Breast epithelium (tissue), 3 donors: ENCODE measurements at regions not wholly inside any gene's neighbourhood (a gene's known extent, or its start where the extent isn't known, plus 50 kb on each side); places are given as distances from the start of the nearest gene placed in this dataset.

ENCODE experiments used
- CTCF ChIP-seq, 3 donors: fragments of 450-650 bp; IDR thresholded peaks; one replicate each; pipeline ENCODE4 v1.5.1; 2016 to 2017; ENCODE audit warnings: antibody characterized with exemption in 3 of 3, mild to moderate bottlenecking in 3 of 3, moderate library complexity in 3 of 3
- POLR2A ChIP-seq: fragments of 450-650 bp; IDR thresholded peaks from one replicate; pipeline ENCODE4 v1.6.1; 2016; ENCODE audit warnings: antibody characterized with exemption, mild to moderate bottlenecking, moderate library complexity
- POLR2AphosphoS5 ChIP-seq, 3 donors: sonication (generic); formaldehyde crosslinking; IDR thresholded peaks; one replicate each; pipeline ENCODE4 v1.6.1; 2017; ENCODE audit warnings: antibody characterized with exemption in 3 of 3

- no peak for TF ChIP-seq POLR2A
- TF ChIP-seq CTCF (IDR thresholded peaks at IDR 0.05): no peak
- no peak for TF ChIP-seq POLR2AphosphoS5 (IDR thresholded peaks at IDR 0.05)
These were observed 504.2 kb downstream of the MAT2B start for GRCh38 chr5:164009621-164010020.
